ENCODE measurements at regions not wholly inside any gene's neighbourhood (a gene's known extent, or its start where the extent isn't known, plus 50 kb on each side); places are given as distances from the start of the nearest gene placed in this dataset.

GRCh38 chr6:15058200-15059061, 187.4 kb upstream of the JARID2 start:
- POLR2A ChIA-PET: no interaction called here
- Histone ChIP-seq H3K27me3 (ENCODE audit: control insufficient read depth in 1 of 2, insufficient read depth in 2 of 2, low read length in 2 of 2) (no peaks in the 10 kb centered on the region), H3K9me3 (ENCODE audit: low read length) (no peaks in the 10 kb centered on the region), H3K4me2 (ENCODE audit: low read depth, low read length) (no peak overlapping the region), H3K9ac (ENCODE audit: insufficient read depth, low read depth, low read length) (no peak overlapping the region), H3K27ac (ENCODE audit: extremely low read length, insufficient read depth, low read length) (no peak overlapping the region), H3K4me3 (replicated peaks in 1 of 3; ENCODE audit: insufficient read depth in 1 of 3, low read depth in 2 of 3, low read length in 3 of 3) (no peak overlapping the region), H3K36me3 (replicated peaks in 1 of 2; ENCODE audit: control insufficient read depth in 1 of 2, insufficient read depth in 2 of 2, low read length in 2 of 2) (no peaks in the 10 kb centered on the region), H3K79me2 (ENCODE audit: insufficient read depth, low read length) (no peaks in the 10 kb centered on the region), H4K20me1 (ENCODE audit: insufficient read depth, low read length) (no peaks in the 10 kb centered on the region), H2AFZ (ENCODE audit: low read length) (no peak overlapping the region), H3K4me1 (ENCODE audit: insufficient read depth, low read length) (no peaks in the 10 kb centered on the region)
- BruUV-seq (replicated peaks): no TSS peak
- FAIRE-seq (no peak), ATAC-seq (no peak), DNase-seq (ENCODE audit: low spot score) (no peak)
- WGBS (ENCODE audit: low lambda C conversion rate): 56% methylated on average over 9 of the region's 9 CpGs
- intact Hi-C loops (cut with micrococcal nuclease; ENCODE audit: unreplicated experiment): no loop called here
- CTCF ChIA-PET (ENCODE audit: low intra/inter-chr PET ratio, low total read pairs): no interaction called here
- in situ Hi-C loops (cut with HindIII; ENCODE audit: extremely low pct_ligation_motif_present, low pct_unique_long_range_greater_than_20kb): no loop called here
- TF ChIP-seq MLXIP (CRISPR knock-in tag; IDR thresholded peaks at IDR 0.05; ENCODE audit: borderline replicate concordance): no peak
- TF ChIP-seq ZNF652 (CRISPR knock-in tag; IDR thresholded peaks at IDR 0.05; ENCODE audit: borderline replicate concordance, low read depth): peak; percentile 70

- peak; percentile 85 for TF ChIP-seq ZNF263 (CRISPR knock-in tag; IDR thresholded peaks at IDR 0.05)
- no peak for TF ChIP-seq ONECUT2 (CRISPR knock-in tag; IDR thresholded peaks at IDR 0.05)
Measured at GRCh38 chr6:15061180-15061641, 184.7 kb upstream of the JARID2 start.

More at GRCh38 chr6:15061180-15061641, 184.7 kb upstream of the JARID2 start:
- Histone ChIP-seq H3K4me2 (ENCODE audit: low read depth, low read length) (no peak overlapping the region), H3K9me3 (ENCODE audit: low read length) (no peaks in the 10 kb centered on the region), H2AFZ (ENCODE audit: low read length) (no peak overlapping the region), H3K4me1 (ENCODE audit: insufficient read depth, low read length) (no peaks in the 10 kb centered on the region), H4K20me1 (ENCODE audit: insufficient read depth, low read length) (no peaks in the 10 kb centered on the region), H3K79me2 (ENCODE audit: insufficient read depth, low read length) (no peaks in the 10 kb centered on the region), H3K27me3 (ENCODE audit: control insufficient read depth in 1 of 2, insufficient read depth in 2 of 2, low read length in 2 of 2) (no peaks in the 10 kb centered on the region), H3K27ac (ENCODE audit: extremely low read length, insufficient read depth, low read length) (no peak overlapping the region), H3K36me3 (replicated peaks in 1 of 2; ENCODE audit: control insufficient read depth in 1 of 2, insufficient read depth in 2 of 2, low read length in 2 of 2) (no peaks in the 10 kb centered on the region), H3K9ac (ENCODE audit: insufficient read depth, low read depth, low read length) (no peak overlapping the region), H3K4me3 (replicated peaks in 1 of 3; ENCODE audit: insufficient read depth in 1 of 3, low read depth in 2 of 3, low read length in 3 of 3) (no peak overlapping the region)
- DNase-seq (ENCODE audit: low spot score): no peak
- in situ Hi-C loops (cut with HindIII; ENCODE audit: extremely low pct_ligation_motif_present, low pct_unique_long_range_greater_than_20kb) (no loop called here), intact Hi-C loops (cut with micrococcal nuclease; ENCODE audit: unreplicated experiment) (no loop called here)
- ChIA-PET POLR2A (no interaction called here), CTCF (ENCODE audit: low intra/inter-chr PET ratio, low total read pairs) (no interaction called here)
- ATAC-seq: no peak
- WGBS (ENCODE audit: low lambda C conversion rate): 27% methylated on average over 4 of the region's 4 CpGs
- FAIRE-seq: no peak
- BruUV-seq (replicated peaks): no TSS peak

Measured in HepG2 (cell line).